Neural cell (in vitro differentiated cells): ENCODE measurements at regions not wholly inside any gene's neighbourhood (a gene's known extent, or its start where the extent isn't known, plus 50 kb on each side); places are given as distances from the start of the nearest gene placed in this dataset.

Experiments used
- CTCF ChIP-seq: fragments of 450-650 bp; IDR thresholded peaks from 2 replicates; pipeline ENCODE4 v1.5.1; 2014; ENCODE audit warnings: antibody characterized with exemption, mild to moderate bottlenecking, moderate library complexity; ENCODE audit not compliant: poor library complexity, severe bottlenecking
- EP300 ChIP-seq: fragments of 450-650 bp; conservative IDR thresholded peaks from 2 replicates; pipeline ENCODE4 v1.6.1; 2014; ENCODE audit warnings: antibody characterized with exemption, mild to moderate bottlenecking, moderate library complexity; ENCODE audit not compliant: poor library complexity, severe bottlenecking
- EZH2 ChIP-seq: fragments of 200-600, 300-800 bp; shearing (Covaris generic), sonication (generic); IDR thresholded peaks from 2 replicates; pipeline ENCODE4 v1.6.1; 2014; ENCODE audit warnings: antibody characterized with exemption, low read length, borderline replicate concordance, mild to moderate bottlenecking; ENCODE audit not compliant: insufficient read depth, poor library complexity, severe bottlenecking
- POLR2AphosphoS5 ChIP-seq: IDR thresholded peaks from 2 replicates; pipeline ENCODE4 v1.6.1; 2012
- SMC3 ChIP-seq: fragments of 450-650 bp; conservative IDR thresholded peaks from 2 replicates; pipeline ENCODE4 v1.6.1; 2014; ENCODE audit warnings: antibody characterized with exemption, mild to moderate bottlenecking, moderate library complexity; ENCODE audit not compliant: poor library complexity

GRCh38 chr7:67599331-67600062 lies 602.9 kb downstream of the TYW1 start:
- TF ChIP-seq CTCF (no peak), SMC3 (no peak), EP300 (no peak), POLR2AphosphoS5 (no peak), EZH2 (no peak)
